COR-L47 (cell line): ENCODE measurements at regions not wholly inside any gene's neighbourhood (a gene's known extent, or its start where the extent isn't known, plus 50 kb on each side); places are given as distances from the start of the nearest gene placed in this dataset.
"Not testable (repeated sequence)": the region's sequence is repeated elsewhere in the genome, so short reads cannot be mapped to it uniquely, and the experiment has no call there.

Experiments used
- DNase-seq: peaks from one replicate; lab custom pipeline; 2025; lab: John Stamatoyannopoulos, UW

DNA sequence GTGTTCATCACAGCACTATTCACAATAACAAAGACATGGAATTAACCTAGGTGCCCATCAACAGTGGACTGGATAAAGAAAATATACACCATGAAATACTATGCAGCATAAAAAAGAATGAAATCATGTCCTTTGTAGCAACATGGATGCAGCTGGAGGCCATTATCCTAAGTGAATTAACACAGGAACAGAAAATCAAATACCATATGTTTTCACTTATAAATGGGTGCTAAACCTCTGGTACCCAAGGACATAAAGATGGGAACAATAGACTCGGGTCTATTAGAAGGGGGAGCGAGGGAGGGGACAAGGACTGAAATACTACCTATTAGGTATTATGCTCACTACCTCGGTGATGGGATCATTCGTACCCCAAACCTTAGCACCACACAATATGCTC is 66.4 kb upstream of the PTPN13 start:
- DNase-seq, result not testable (repeated sequence)

GRCh38 chr4:86529436-86529835 is 64.7 kb upstream of the PTPN13 start:
- DNase-seq, result no peak

DNA sequence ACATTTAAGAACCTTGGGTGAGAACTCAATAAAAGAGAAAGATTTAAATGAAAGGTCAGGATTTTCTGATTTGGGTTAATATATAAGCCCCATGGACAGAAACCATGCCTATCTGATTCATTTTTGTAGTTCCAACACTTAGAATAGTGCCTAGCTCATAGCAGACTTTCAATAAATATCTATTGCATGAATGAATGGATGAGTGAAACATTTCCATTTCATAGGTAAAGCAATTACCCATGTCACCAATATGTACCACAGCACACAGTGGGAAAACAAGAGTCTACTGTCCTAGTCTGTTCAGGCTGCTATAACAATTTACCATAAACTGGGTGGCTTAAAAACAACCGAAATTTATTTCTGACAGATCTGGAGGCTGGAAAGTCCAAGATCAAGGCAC is 63.9 kb upstream of the PTPN13 start:
- DNase-seq, result no peak

DNA sequence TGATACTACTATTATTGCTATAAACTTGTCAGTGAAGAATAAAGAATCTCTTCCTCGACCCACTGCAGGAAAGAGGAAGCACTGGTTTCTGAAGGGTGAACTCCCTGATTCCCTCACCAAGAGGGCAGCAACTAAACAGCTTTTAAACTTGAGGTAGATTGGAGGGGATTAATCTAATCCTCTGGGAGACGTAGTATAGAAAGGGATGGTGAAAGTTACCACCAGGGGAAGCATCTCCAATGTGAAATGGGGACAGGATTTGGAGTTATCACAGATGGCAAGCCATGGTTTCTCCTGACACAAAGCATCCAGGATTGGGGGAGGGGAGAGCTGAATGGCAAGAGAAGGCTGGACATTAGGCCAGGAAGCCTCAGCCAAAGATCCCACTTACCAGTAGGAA is 62.7 kb upstream of the PTPN13 start:
- DNase-seq, result no peak

DNA sequence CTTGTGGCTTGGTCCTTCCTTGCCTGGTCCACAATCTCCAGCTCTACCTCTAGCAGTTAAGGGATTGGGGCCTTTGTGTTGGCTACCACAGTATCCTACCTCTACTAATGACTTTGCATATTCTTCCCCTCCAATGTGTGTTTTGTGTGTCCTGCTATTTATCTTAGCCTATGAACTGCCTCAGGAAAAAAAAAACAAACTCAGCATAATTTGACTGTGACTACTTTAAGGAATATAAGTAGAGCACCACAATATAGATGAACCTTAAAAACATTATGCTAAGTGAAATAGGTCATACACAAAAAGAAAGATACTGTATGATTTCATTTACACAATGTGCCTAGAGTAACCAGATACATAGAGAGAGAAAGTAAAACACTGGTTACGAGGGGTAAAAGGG is 61.3 kb upstream of the PTPN13 start:
- no peak for DNase-seq

DNA sequence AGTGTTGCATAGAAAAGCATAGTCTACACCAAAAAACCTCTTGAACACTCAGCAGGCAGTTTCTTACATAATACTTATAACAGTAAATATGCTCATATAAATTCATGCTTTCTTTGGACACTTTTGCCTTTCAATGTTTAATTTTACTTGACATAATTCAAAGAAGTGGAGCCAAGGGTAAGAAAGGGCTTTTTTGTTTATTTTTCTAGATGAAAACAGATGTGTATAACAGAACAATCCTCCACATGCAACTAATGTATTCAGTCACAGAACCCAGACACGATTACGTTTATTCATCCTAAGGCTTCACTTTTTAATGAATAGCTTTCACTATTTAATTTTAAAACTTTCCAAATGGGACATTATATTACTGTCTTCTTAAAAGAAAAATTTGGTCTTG is 58.0 kb upstream of the PTPN13 start:
- DNase-seq, result no peak

DNA sequence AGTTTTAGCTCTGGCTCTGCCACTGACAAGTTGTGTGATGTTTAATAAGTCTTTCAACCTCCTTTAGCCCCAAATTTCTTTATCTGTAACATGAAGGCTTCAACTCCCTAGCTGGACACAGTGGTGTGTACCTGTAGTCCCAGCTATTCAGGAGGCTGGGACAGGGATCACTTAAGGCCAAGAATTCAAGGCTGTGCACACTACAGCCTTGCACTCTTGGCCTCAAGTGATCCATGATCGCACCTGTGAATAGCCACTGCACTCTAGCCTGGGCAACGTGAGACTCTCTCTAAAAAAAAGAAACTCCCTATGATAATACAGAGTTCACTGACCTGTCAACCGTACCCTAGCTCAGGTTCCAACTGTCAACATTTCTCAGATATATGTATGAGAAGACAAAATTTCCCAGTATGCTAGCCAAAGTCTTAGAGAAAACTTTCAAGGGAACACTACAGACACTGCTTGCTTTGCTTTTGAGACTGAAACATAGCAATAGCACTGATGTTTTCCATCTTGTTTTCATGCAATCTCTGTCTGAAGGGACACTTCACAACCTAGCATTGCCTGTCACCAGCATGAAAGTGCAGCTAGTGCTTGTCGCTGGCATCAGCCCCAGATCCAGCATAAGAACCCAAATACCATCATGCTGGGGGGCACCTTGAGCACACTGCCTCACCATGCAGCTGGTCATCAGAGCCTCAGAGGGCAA is 51.6 kb upstream of the PTPN13 start:
- no peak for DNase-seq

DNA sequence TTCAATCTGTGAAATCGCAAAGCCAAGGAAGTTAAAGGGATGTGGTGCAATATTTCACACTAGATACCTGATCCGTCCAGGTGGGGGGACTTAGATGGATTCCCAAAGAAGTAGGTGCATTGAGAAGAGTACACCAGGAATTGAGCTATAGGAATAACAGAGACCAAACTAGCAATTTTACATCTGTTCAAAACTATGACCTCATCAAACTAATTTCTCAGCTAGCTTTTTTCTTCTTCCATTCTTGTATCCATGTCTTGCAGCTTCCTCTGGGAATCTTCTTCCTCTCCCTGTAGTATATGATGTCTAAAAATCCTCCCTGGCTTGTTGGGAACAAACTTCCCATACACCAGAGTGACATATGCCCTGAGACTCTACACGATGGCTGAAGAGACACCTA is 51.0 kb upstream of the PTPN13 start:
- DNase-seq, result no peak

- no peak for DNase-seq
Observed at GRCh38 chr4:86543560-86544309, 50.4 kb upstream of the PTPN13 start.

GRCh38 chr4:86544310-86544966 is 49.7 kb upstream of the PTPN13 start:
- DNase-seq, result no peak
